ENCODE measurements at regions not wholly inside any gene's neighbourhood (a gene's known extent, or its start where the extent isn't known, plus 50 kb on each side); places are given as distances from the start of the nearest gene placed in this dataset.

GRCh38 chr5:104084896-104085295 is 522.3 kb upstream of the NUDT12 start:
- intact Hi-C loops (cut with micrococcal nuclease), result no loop called here

DNA sequence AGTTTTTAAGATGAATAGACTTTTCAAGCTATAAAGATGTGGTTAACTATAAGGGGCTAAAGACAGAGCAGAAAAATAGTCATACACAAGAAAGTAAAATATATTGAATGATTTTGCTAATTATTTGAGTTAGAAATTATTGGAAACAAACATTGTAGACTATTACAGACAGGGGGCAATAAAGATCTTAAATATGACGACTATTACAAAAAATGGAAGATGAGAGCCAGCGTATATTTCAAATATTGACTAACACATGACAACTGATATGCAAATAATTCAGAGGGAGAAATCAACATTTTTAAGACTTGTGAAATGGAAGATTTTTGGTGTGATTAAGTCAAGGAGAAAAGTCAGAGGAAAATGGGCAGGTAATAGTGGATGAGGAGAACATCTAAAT is 520.2 kb upstream of the NUDT12 start:
- intact Hi-C loops (cut with micrococcal nuclease), result no loop called here

More at GRCh38 chr5:104084896-104085295, 522.3 kb upstream of the NUDT12 start:
- no peak for ATAC-seq
- Histone ChIP-seq H3K27ac (ENCODE audit: low read depth, low read length) (no peak overlapping the region), H3K79me2 (ENCODE audit: insufficient read depth, low read length) (peaks cover 23% of the 10 kb centered on the region), H4K20me1 (ENCODE audit: insufficient read depth) (no peaks in the 10 kb centered on the region), H3K4me2 (ENCODE audit: low read length) (no peak overlapping the region), H3K27me3 (ENCODE audit: insufficient read depth, low read length) (no peaks in the 10 kb centered on the region), H3K9me2 (ENCODE audit: insufficient read depth) (no peaks in the 10 kb centered on the region), H3K4me3 (replicated peaks in 1 of 2; ENCODE audit: low read depth in 1 of 2, low read length in 2 of 2) (no peak overlapping the region), H3K9me3 (ENCODE audit: control insufficient read depth in 1 of 2, insufficient read depth in 1 of 2, low read depth in 1 of 2, low read length in 2 of 2) (no peaks in the 10 kb centered on the region), H3K4me1 (ENCODE audit: control insufficient read depth in 1 of 2, insufficient read depth in 2 of 2, low read length in 2 of 2) (peaks cover 10 to 25% of the 10 kb centered on the region in 2 experiments; a peak in 3 of 4 replicates), H3K36me3 (ENCODE audit: control insufficient read depth in 1 of 2, insufficient read depth in 2 of 2, low read length in 2 of 2) (peaks cover 0 to 2% of the 10 kb centered on the region in 2 experiments; a peak in 1 of 4 replicates), H2AFZ (ENCODE audit: low read depth, low read length, poor library complexity, severe bottlenecking) (no peak overlapping the region), H3K9ac (ENCODE audit: low read length) (no peak overlapping the region)
- ChIA-PET CTCF (no interaction called here), POLR2A (no interaction called here), RAD21 (ENCODE audit: low non-redundant PET in 1 of 2, low total read pairs in 2 of 2, uncharacterized antibody in 2 of 2, unreplicated experiment in 2 of 2) (no interaction called here)
- DNase-seq (ENCODE audit: low read depth, low spot score), result no peak
- no TSS peak for BruUV-seq (replicated peaks)
- TF ChIP-seq POLR2AphosphoS5 (IDR thresholded peaks at IDR 0.05; ENCODE audit: low read depth, low read length) (no peak), POLR2A (IDR thresholded peaks at IDR 0.05; ENCODE audit: borderline replicate concordance, extremely low read depth, insufficient read depth, insufficient read length) (no peak), EZH2 (IDR thresholded peaks at IDR 0.05) (no peak)
- TF ChIP-seq, protein P1, sequence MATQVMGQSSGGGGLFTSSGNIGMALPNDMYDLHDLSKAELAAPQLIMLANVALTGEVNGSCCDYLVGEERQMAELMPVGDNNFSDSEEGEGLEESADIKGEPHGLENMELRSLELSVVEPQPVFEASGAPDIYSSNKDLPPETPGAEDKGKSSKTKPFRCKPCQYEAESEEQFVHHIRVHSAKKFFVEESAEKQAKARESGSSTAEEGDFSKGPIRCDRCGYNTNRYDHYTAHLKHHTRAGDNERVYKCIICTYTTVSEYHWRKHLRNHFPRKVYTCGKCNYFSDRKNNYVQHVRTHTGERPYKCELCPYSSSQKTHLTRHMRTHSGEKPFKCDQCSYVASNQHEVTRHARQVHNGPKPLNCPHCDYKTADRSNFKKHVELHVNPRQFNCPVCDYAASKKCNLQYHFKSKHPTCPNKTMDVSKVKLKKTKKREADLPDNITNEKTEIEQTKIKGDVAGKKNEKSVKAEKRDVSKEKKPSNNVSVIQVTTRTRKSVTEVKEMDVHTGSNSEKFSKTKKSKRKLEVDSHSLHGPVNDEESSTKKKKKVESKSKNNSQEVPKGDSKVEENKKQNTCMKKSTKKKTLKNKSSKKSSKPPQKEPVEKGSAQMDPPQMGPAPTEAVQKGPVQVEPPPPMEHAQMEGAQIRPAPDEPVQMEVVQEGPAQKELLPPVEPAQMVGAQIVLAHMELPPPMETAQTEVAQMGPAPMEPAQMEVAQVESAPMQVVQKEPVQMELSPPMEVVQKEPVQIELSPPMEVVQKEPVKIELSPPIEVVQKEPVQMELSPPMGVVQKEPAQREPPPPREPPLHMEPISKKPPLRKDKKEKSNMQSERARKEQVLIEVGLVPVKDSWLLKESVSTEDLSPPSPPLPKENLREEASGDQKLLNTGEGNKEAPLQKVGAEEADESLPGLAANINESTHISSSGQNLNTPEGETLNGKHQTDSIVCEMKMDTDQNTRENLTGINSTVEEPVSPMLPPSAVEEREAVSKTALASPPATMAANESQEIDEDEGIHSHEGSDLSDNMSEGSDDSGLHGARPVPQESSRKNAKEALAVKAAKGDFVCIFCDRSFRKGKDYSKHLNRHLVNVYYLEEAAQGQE (IDR thresholded peaks at IDR 0.05; ENCODE audit: low read depth), result no peak

More for the DNA sequence above, 520.2 kb upstream of the NUDT12 start:
- H3K9me3 ChIP-seq (ENCODE audit: control insufficient read depth in 1 of 2, insufficient read depth in 1 of 2, low read depth in 1 of 2, low read length in 2 of 2), result no peaks in the 10 kb centered on the region
- CTCF ChIA-PET, result no interaction called here
- no peak overlapping the region for H2AFZ ChIP-seq (ENCODE audit: low read depth, low read length, poor library complexity, severe bottlenecking)
- ATAC-seq (no peak), DNase-seq (ENCODE audit: low read depth, low spot score) (no peak)
- H3K79me2 ChIP-seq (ENCODE audit: insufficient read depth, low read length), result peaks cover 23% of the 10 kb centered on the region
- H3K27ac ChIP-seq (ENCODE audit: low read depth, low read length), result no peak overlapping the region
- H3K4me1 ChIP-seq (ENCODE audit: control insufficient read depth in 1 of 2, insufficient read depth in 2 of 2, low read length in 2 of 2), result peaks cover 0 to 5% of the 10 kb centered on the region in 2 experiments; a peak in 1 of 4 replicates
- H3K4me2 ChIP-seq (ENCODE audit: low read length), result no peak overlapping the region
- peaks cover 0 to 2% of the 10 kb centered on the region in 2 experiments; a peak in 1 of 4 replicates for H3K36me3 ChIP-seq (ENCODE audit: control insufficient read depth in 1 of 2, insufficient read depth in 2 of 2, low read length in 2 of 2)
- POLR2A ChIA-PET, result no interaction called here
- H3K9ac ChIP-seq (ENCODE audit: low read length), result no peak overlapping the region
- H3K9me2 ChIP-seq (ENCODE audit: insufficient read depth), result no peaks in the 10 kb centered on the region
- TF ChIP-seq, protein P2, sequence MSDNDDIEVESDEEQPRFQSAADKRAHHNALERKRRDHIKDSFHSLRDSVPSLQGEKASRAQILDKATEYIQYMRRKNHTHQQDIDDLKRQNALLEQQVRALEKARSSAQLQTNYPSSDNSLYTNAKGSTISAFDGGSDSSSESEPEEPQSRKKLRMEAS (IDR thresholded peaks at IDR 0.05), result no peak
- TF ChIP-seq, protein P3, sequence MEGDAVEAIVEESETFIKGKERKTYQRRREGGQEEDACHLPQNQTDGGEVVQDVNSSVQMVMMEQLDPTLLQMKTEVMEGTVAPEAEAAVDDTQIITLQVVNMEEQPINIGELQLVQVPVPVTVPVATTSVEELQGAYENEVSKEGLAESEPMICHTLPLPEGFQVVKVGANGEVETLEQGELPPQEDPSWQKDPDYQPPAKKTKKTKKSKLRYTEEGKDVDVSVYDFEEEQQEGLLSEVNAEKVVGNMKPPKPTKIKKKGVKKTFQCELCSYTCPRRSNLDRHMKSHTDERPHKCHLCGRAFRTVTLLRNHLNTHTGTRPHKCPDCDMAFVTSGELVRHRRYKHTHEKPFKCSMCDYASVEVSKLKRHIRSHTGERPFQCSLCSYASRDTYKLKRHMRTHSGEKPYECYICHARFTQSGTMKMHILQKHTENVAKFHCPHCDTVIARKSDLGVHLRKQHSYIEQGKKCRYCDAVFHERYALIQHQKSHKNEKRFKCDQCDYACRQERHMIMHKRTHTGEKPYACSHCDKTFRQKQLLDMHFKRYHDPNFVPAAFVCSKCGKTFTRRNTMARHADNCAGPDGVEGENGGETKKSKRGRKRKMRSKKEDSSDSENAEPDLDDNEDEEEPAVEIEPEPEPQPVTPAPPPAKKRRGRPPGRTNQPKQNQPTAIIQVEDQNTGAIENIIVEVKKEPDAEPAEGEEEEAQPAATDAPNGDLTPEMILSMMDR (IDR thresholded peaks at IDR 0.05 in 2 of 3, conservative IDR thresholded peaks at IDR 0.05 in 1 of 3; ENCODE audit: borderline replicate concordance in 1 of 3, insufficient read depth in 1 of 3, low read depth in 2 of 3, low read length in 2 of 3), result 0 out of 6 replicates have a peak, but pooled peaks of 2 of the 3 experiments have one; percentile 3 to 11
- no peak overlapping the region for H3K4me3 ChIP-seq (replicated peaks in 1 of 2; ENCODE audit: low read depth in 1 of 2, low read length in 2 of 2)
- no TSS peak for BruUV-seq (replicated peaks)
- H3K27me3 ChIP-seq (ENCODE audit: insufficient read depth, low read length), result no peaks in the 10 kb centered on the region
- RAD21 ChIA-PET (ENCODE audit: low non-redundant PET in 1 of 2, low total read pairs in 2 of 2, uncharacterized antibody in 2 of 2, unreplicated experiment in 2 of 2), result no interaction called here
- no peaks in the 10 kb centered on the region for H4K20me1 ChIP-seq (ENCODE audit: insufficient read depth)

Data from HCT116 (cell line).